GM20431 (cell line): ENCODE measurements at regions not wholly inside any gene's neighbourhood (a gene's known extent, or its start where the extent isn't known, plus 50 kb on each side); places are given as distances from the start of the nearest gene placed in this dataset.

Source experiments
- in situ Hi-C: fragments of 300-500 bp; cut with MseI, MboI; formaldehyde crosslinking; loops from one replicate; pipeline ENCODE4 v1.15.0; 2020; ENCODE audit warnings: low sequenced_read_pairs; ENCODE audit not compliant: unreplicated experiment

DNA sequence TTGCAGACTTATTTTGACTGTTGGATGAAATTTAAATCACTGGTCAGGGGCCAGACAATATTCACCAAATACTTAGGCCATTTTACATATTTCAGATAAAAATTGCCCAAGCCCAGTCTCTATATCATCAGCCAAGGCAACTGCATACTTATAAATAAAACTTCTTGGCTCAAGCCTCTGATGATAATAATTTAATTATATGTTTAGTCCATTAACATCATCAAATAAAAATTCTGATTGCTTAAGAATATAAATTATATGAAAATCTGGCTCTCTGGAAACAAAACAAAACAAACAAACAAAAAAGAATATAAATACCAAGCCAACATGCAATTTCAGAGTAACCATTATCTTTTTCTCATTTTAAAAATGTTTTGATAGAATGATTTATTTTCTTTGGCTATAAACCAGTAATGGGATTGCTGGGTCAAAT lies 165.2 kb downstream of the BTG1 start:
- in situ Hi-C loops = no loop called here

DNA sequence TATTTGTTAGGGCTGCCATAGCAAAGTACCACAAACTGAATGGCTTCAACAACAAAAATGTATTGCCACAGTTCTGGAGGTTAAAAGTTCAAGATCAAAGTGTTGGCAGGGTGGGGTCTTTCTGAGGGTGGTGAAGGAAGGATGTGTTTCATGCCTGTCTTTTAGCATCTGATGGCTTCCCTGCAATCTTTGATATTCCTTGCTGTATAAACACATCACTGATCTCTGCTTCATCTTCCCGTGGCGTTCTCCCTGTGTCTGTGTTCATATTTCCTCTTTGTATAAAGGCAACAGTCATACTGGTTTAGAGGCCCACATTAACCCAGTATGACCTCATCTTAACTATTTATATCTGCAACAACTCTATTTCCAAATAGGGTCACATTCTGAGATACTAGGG lies 167.5 kb downstream of the BTG1 start:
- in situ Hi-C loops = no loop called here

DNA sequence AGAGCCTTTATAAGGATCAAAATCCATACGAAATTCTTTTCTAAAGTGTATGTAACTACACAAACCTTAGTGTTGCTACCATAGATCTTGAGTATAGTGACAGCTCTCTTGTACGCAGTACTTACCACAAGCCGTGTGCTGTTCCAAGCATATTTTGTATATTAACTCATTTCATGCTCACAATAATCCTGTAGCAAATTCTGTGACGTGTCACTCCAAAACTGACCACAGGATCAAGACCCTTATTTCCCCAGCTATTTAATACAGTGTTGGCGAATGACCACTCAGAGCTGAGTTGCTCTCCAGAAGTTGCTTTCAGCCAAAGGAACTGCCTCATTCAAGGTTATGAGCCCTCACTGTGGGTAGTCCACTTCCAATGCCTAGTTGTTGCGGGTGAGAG lies 169.8 kb downstream of the BTG1 start:
- in situ Hi-C loops = no loop called here

DNA sequence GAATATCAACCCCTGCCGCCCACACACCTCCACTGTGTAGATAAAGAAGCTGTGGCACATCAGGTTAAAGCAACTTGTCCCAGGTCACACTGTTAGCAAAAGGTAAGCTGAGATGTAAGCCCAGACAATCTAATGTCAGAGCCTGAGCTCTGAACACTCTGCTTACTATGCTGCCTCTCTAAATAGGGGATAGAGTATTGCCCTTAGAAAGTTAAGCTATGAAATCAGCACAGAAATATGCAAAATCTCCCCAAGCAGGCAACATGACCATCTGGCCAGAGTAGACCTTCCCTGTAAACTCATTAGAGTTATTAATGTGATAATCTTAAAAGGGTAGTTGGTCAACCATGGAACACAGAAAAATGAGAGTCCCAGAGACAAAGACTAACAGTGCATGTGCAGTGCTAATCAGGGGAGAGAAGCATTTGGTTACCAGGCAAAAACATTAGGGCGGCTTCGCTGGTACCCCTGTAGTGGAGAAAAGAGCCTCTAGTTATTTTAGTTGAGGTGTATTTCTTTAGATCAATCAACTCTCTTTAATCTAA lies 171.0 kb downstream of the BTG1 start:
- in situ Hi-C loops = no loop called here

DNA sequence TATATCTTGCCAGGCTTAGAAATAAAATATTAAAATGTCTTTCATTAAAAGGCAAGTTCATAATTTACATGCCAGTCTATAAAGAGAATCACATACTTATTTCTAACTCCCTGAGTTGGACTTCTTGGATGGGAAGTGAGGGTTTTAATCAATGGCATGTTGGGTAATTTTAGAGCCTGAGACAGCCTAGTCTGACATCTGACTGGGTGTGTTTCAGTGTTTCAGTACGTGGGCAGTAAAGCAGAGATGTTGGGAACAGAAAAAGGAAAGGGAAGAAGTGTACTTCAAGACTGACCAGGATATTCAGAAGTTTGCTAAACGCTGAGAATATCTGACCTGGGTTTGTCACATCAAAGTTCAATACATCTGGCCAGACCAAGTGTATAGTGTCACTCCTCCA lies 171.8 kb downstream of the BTG1 start:
- in situ Hi-C loops = no loop called here

DNA sequence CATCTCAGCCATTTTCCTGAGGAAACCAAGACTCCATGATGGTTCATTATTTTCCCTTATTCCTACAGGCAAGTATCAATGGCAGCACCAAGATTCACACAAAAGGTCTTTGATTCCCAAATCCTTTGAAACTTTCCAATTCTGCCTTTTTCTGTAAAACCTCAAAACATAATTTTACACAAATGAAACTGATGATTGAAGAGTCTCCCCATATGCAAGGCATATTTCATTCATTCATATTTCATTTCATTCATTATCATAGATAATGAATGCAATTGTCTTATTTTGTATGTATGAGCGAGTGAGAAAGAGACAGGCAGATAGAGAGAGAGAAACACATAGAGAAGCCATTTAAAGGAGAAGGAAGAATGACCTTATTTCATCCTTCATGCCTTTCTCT lies 172.8 kb downstream of the BTG1 start:
- in situ Hi-C loops = no loop called here

DNA sequence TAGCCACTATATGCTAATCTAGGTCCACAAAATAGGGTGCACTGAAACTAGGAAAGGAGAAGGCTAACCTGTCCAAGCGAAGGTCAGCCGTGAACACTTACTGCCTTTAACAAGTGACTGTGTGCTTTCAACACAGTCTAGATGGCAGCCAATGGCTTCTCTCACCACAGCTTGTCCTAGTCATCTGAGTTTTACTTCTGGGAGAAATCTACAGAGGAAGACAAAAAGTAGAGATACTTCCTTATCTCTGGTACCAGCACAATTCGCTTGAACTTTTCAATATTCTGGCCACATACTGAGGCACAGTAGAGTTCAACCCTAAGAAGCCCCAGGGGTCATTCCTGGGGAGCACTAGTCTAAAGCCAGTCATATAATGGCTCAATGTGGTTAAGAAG lies 176.9 kb downstream of the BTG1 start:
- in situ Hi-C loops = no loop called here

DNA sequence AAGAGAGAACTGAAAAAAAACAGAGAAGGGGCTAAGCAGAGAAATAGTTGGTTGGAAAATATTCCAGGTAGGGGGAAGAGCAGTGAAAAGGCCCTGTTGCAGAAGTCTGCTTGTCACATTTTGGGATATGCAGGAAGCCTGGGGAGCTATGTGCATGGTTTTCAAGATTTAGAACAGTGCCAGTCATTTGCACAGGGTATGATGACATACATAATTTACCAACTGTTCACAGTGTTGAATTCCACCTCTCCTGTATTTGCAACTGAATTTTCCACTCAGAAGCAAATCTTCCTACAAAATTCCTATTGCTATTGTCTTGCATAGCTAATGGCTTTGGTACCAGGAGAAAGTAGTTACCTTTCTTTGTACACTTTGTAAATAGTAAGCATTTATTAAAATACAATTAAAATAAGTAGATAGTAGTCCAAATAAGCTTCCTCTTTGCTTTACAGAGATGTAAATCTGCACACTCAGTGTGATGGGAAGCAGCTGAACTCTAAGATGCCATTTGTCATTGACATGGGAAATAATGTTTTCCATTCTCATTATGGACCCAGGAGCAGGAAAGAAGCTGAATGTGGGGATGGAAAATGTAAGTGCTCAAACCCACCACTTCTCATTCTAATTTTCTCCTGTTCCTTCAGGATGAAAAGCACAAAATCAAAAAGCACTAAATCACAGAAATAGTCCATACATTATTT lies 177.4 kb downstream of the BTG1 start:
- in situ Hi-C loops = no loop called here

DNA sequence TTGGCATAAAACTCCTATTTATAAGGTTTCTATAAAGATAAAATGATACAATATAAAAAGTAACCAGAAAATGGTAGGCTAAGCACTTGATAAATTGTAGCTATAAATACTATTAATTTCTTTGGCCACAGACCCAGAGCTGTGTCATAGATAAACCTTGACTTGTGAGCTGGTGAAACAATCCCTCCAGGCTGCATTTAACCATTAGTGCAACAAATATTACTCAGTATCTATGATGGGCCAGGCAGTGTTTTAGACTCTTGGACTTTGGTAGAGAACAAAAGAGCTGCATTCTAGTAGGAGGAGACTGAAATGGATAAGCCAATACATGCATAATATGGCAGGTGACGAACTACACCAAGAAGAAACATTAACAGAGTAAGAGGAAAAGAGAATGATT lies 178.1 kb downstream of the BTG1 start:
- in situ Hi-C loops = no loop called here

DNA sequence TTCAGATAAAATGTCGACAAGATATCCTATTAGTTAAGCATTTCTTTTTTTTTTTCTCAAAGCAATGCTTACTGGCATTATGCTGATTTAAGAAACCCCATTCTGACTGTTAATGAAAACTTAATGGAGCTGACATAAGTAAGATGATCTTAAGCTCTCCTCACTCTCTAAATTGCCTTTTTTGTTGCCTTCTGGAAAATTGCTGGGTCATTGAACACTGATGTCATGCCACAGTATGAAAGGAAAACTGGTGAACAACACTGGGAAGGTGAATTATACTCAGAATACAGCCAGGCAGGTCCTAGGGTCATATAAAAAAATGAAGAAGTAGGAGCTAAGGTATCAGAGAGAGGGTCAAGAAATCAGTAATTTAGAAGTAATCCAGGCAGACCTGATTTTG lies 179.9 kb downstream of the BTG1 start:
- in situ Hi-C loops = no loop called here

DNA sequence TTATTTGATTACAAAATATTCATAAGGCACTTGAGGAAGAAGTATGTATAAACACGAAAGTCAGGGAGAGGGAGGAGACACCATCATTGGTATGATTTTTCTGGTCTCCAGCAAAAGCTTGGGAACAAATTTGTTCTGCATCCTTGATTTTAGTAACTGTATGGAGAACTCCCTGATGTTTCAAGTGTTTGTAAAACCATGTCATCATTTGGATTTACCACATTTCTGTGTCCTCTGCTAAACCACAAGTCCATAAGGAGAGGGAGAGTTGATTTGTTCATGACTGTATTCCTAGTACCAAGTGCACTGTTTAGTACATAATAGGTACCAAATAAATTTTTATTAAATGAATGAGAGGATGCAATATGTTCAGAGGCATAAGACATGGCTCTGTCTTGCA lies 181.1 kb downstream of the BTG1 start:
- in situ Hi-C loops = no loop called here

DNA sequence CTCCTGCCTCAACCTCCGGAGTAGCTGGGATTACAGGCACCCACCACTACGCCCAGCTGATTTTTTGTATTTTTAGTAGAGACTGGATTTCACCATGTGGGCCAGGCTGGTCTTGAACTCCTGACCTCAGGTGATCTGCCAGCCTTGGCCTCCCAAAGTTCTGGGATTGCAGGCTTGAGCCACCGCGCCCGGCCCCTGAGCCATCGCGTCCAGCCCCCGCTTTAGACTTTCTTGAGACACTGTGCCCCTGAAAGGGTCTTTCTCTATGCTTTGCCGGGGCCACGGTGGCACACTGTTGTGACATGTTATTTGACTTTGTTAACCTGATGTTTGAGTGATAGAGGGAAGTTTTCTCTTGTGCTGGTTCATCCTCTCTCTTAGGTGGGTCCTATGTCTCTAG lies 186.4 kb downstream of the BTG1 start:
- in situ Hi-C loops = no loop called here

DNA sequence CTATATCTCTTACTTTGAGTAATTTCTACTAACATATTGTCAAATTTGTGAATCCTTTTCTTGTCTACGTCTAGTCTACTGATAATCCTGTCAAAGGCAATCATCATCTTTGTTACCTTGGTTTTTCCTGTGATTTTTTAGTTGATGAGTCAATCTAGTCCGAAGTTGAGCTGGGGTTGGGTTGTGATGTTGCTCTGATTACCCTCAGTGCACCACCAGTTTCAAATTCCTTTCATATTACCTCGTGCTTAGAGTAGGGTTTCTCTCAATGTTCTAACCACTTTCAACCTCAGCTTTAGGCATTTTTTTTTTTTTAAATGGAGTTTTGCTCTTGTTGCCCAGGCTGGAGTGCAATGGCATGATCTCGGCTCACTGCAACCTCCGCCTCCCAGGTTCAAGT lies 186.8 kb downstream of the BTG1 start:
- in situ Hi-C loops = no loop called here

DNA sequence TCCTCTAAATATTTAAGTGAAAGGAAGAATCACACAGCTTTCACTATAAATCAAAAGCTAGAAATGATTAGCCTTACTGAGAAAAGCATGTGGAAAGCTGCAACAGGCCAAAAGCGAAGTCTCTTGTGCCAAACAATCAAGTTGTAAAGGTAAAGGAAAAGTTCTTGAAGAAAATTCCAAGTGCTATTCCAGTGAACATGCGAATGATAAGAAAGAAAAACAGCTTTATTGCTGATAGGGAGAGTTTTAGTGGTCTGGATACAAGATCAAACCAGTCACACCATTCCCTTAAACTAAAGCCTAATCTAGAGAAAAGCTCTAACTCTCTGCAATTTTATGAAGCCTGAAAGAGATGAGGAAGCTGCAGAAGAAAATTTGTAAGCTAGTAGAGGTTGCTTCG lies 190.9 kb downstream of the BTG1 start:
- in situ Hi-C loops = no loop called here

DNA sequence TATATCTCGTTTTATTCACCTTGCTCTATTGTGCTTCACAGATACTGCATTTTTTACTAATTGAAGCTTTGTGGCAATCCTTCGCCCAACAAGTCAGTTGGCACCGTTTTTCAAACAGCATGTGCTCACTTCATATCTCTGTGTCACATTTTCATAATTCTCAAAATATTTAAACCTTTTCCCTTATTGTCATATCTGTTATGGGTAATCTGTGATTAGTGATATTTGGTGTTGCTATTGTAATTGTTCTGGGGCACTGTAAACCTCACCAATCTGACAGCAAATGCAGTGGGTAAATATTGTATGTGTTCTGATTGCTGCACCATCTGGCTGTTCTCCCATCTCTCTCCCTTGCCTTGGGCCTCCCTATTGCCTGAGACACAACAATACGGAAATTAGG lies 191.3 kb downstream of the BTG1 start:
- in situ Hi-C loops = no loop called here

DNA sequence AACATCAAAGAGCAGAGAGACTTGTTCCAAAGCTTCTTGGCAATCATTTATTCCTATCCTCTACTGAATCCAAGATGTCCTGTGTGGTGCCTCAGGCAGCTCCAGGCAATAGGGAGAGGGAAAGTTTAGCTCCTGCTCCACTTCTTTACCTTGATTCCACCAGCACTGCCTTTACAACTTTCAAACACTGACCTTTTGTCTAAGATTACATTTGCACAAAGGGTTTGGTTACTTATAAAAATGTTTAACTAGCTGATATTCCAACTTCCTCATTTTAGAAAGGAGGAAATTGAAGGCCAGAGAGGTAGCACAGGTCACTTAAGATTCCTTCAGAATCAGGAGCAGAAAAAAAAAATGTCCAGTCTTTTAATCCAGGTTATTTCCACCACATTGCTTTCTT lies 192.7 kb downstream of the BTG1 start:
- in situ Hi-C loops = no loop called here

DNA sequence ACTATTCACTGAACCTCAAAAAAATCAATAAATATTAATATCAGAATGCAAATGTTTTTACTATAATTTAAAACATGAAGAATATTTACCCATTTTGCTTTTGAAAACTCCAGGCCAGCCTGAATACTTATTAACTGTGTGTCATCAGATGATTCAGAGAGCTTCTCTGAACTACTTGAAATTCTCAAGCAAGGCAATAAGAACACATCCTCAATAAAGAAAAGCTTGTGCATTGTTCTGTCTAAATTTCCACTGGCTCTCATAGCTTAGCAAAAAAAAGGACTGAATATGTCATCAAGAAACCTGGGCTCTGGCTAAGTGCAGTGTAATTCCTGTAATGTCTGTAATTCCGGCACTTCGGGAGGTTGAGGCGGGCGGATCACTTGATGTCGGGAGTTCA lies 194.1 kb downstream of the BTG1 start:
- in situ Hi-C loops = no loop called here

DNA sequence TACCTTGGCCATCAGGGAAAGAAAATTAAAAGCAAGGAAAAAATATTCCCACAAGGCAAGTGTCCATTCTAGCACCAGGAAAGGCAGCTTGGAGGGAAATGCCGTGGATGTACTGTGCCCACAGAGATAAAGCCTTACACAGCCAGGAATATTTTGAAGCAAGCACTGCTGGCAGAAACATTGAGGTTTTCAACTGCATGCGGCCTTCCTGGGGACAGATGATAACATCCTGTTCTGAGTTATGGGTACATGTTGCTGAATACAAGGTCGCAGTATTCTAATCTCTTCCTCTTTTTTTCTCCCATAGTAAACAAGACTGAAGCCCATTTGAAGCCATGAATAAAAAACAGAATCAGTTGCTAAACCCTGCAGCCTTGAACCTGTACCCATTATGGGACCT lies 197.1 kb downstream of the BTG1 start:
- in situ Hi-C loops = no loop called here

DNA sequence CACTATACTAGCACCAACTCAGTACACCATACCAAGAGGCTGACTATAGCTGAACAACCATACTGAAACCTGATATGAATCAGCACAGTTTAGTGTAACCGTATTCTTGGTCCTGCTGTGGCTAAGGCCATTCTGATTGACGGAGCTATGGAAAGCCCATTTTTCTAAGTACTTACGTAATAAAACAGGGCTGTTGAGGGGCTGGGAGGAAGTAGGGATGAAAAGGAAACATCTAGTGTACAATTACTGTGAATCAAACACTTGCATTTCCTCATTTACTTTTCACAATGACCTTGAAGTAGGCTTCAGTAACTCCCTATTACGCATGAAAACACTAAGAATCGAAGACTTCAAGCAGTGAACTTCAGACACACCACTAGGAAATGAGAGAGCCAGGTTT lies 198.2 kb downstream of the BTG1 start:
- in situ Hi-C loops = no loop called here

DNA sequence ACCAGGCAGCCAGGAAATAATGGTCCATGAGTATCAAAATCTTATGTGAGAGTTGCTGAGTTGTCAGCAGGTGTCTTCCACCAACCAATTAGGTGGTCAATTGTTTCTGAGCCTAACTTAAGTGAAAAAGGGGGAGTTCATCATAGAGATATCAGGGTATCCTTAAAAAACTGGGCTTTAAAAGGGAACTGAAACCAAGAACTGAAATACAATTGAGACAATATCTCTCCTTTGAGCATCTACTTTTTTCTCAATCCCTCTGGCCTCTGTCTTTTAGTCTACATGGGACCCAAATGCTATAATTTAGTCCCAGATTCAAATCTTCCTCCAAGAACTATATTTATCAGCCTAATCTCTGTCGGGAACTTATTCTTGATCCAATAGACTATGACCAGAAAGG lies 201.0 kb downstream of the BTG1 start:
- in situ Hi-C loops = no loop called here

DNA sequence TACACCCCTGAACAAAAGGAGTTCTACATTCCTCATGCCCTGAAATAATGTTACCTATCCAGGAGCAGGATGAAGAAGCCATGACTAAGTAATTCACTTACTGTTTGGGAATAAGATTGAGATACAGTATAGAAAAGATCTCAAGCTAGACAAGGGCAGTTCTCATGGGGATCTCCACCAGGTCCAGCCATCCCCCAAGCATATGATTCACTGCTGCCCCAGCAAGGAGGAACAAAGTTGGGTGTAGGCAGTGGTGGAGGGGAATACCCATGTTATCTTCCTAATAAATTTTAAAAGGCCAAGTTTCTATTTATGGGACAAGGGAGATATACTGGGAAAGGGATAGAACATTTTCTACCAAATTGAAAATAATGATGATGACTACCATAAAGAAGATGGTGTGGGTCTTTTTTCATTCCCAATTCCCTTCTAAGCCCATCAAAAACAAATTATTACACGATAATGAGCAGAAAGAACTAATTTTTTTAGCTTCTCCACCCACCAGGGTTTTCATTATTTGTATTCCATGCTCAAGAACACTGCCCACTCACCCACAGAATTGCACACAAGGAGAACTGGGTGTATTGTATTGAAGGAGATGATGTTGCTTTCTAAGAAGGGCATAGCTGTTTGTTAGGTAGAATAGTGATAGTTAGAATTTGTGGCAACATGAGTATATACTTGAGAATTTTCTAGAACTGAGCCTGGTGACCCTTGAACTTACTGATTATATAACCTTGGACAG lies 204.6 kb downstream of the BTG1 start:
- in situ Hi-C loops = no loop called here

DNA sequence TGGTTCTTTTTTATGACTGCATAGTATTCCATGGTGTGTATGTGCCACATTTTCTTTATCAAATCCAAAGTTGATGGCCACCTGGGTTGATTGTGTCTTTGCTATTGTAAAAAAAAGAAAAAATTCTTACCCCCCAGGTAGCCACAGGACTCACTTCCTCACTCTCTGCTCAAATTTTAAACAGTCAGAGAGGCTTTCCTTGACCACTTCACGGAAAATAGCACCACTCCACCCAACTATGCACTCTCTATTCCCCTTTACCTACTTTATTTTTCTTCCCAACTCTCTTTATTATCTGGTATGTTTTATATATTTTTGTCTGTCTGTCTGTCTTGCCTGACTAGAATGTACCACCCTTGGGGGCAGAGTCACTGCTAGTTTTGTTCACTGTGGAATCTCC lies 205.3 kb downstream of the BTG1 start:
- in situ Hi-C loops = no loop called here
